T-helper 2 cell treated with Interferon-gamma antibody and Interleukin-4, amounts not matched to agents 100 ng/mL and 5 ng/mL, for 36 hours (primary cell): ENCODE measurements at regions not wholly inside any gene's neighbourhood (a gene's known extent, or its start where the extent isn't known, plus 50 kb on each side); places are given as distances from the start of the nearest gene placed in this dataset.

ENCODE experiments used
- intact Hi-C: fragments of 100-400 bp; cut with micrococcal nuclease; formaldehyde crosslinking; loops from one replicate; pipeline ENCODE4 v1.15.1; 2023

GRCh38 chr20:10861619-10862018 lies 187.8 kb upstream of the JAG1 start:
- intact Hi-C loops: no loop called here

GRCh38 chr20:10863337-10864060 lies 189.7 kb upstream of the JAG1 start:
- intact Hi-C loops: no loop called here

- intact Hi-C loops: no loop called here
Measured at GRCh38 chr20:10864076-10864672, 190.4 kb upstream of the JAG1 start.

- intact Hi-C loops: no loop called here
Measured at GRCh38 chr20:10868299-10868698, 194.5 kb upstream of the JAG1 start.

- intact Hi-C loops: no loop called here
Measured at GRCh38 chr20:10873026-10873425, 199.2 kb upstream of the JAG1 start.

GRCh38 chr20:10875653-10876052 lies 201.9 kb upstream of the JAG1 start:
- intact Hi-C loops: no loop called here

- intact Hi-C loops: no loop called here
Measured at GRCh38 chr20:10876558-10876957, 202.8 kb upstream of the JAG1 start.

GRCh38 chr20:10877342-10877741 lies 203.5 kb upstream of the JAG1 start:
- intact Hi-C loops: no loop called here

GRCh38 chr20:10883166-10883565 lies 209.4 kb upstream of the JAG1 start:
- intact Hi-C loops: no loop called here

GRCh38 chr20:10893321-10893720 lies 219.5 kb upstream of the JAG1 start:
- intact Hi-C loops: no loop called here

GRCh38 chr20:10897336-10897735 lies 223.5 kb upstream of the JAG1 start:
- intact Hi-C loops: no loop called here

- intact Hi-C loops: no loop called here
Measured at GRCh38 chr20:10898552-10898951, 224.8 kb upstream of the JAG1 start.

- intact Hi-C loops: no loop called here
Measured at GRCh38 chr20:10902174-10902573, 228.4 kb upstream of the JAG1 start.

GRCh38 chr20:10902576-10903282 lies 228.9 kb upstream of the JAG1 start:
- intact Hi-C loops: no loop called here

- intact Hi-C loops: no loop called here
Measured at GRCh38 chr20:10906834-10907233, 233.0 kb upstream of the JAG1 start.

GRCh38 chr20:10909803-10910202 lies 236.0 kb upstream of the JAG1 start:
- intact Hi-C loops: no loop called here

GRCh38 chr20:10910535-10911178 lies 236.9 kb upstream of the JAG1 start:
- intact Hi-C loops: no loop called here

- intact Hi-C loops: no loop called here
Measured at GRCh38 chr20:10911298-10911697, 237.5 kb upstream of the JAG1 start.

GRCh38 chr20:10915815-10916214 lies 242.0 kb upstream of the JAG1 start:
- intact Hi-C loops: no loop called here

GRCh38 chr20:10916312-10916711 lies 242.5 kb upstream of the JAG1 start:
- intact Hi-C loops: no loop called here

- intact Hi-C loops: no loop called here
Measured at GRCh38 chr20:10917826-10918225, 244.0 kb upstream of the JAG1 start.
